NCI-H1417 (cell line): ENCODE measurements at regions not wholly inside any gene's neighbourhood (a gene's known extent, or its start where the extent isn't known, plus 50 kb on each side); places are given as distances from the start of the nearest gene placed in this dataset.

ENCODE experiments used
- DNase-seq, 3 experiments: peaks; one replicate each; lab custom pipeline; 2025; lab: John Stamatoyannopoulos, UW

DNA sequence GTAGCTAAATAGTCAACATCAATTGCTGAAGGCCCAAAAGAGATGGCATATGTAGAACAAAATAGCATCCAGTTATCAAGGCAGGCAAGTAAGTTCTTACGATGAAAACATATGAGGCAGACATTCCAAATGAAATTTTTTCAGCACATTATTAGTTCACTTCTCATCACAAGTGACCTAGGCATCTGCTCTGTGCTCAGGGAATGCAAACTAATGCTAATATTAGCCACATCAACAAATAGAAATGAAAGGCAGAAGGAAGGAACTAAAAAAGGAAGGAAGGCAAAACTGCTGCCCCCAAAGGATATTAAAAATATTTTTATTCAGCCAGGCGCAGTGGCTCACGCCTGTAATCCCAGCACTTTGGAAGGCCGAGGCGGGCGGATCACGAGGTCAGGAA lies 51.2 kb upstream of the ROCK1 start:
- no peak for DNase-seq

DNA sequence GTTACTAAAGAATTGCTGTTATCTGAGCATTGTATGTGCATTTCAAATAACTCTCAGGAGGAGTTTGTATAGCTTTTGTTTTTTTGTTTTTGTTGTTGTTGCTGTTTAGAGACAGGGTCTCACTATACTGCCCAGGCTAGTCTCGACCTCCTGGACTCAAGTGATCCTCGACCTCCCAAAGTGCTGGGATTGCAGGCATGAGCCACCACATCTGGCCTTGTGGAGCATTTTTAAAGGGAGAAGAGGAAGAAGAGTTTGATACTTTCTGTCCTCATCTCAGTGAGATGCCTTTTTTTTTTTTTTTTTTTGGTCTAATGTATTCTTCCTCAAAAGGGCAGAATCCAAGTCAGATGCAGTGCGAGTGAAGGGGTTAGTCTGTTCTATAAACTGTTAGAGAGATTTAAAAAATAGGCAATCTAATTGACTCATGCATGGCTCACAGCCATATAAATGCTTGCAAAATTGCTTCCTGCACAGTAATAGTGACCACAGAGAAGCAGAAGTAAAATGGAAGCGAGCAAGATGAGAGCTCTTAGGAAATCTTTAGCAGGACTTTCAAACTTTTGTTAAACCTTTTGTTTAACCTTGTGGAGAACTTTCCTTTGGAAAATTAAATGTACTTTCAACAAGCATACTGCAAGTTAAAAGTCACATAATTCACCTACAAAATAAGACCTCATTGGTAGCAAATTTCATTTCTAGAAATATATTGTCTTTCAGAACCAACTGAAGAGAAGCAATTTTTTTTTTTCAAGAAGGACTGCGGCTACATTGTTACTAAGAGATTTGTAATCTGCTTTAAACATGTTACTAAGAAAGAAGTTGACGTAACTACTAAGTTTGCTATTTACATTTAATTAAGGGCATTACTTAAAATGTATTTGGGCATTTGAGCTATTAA lies 52.3 kb upstream of the ROCK1 start:
- DNase-seq = no peak

DNA sequence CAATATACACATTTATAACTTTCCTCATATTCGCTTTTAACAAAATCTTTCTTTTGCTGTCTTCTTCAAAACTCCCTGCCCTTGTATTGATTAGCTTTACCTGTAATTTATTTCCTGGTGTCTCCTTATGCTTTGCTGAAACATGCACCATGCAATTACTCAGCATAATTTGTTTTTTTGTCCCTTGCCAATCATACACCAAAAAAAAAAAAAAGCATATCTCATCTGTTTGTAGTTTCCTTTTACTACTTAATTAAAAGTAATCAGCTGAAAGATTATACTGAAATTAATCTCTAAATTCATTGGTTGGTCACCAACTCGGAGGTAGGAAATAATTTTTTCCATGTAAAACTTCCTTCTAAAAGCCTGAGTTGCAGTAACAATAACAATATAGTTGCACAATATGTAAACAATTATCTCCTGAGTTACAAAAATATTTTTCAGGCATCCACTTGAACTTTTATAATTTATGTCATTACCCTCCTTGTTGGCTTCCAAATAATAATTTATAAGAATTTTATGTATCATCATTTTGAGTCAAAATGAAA lies 53.0 kb upstream of the ROCK1 start:
- DNase-seq = peak in 1 of 3 experiments; percentile 20

DNA sequence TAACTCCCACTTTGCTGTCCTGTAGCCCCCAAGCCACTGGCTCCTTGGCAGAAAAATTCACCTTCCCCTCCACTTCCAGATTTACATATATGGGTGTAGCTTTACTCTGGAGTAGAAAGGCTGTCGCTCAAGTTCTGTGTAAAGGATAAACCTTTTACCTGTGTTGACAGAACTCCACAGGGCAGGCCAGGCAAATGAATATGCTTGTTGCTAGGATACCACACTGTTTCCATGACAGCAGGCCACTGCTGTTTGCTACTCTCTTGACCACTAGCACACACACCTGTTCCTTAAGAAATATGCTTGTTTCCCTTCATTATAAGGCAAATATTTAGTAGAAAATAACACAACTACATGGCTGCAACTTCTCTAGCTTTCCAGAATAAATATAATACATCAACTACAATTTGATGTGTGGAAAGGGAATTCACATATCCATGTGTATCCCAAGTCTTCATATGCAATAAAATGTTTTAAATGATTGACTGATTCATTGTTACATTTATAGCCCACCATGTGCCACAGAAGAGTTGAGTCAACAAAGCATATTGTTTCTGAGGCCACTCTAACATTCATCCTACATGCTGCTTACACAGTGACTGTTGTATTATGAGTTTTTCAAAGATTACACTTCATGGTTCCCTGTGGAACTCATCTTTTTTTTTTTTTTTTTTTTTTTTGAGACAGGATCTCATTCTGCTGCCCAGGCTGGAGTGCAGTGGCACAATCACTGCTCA lies 56.2 kb upstream of the ROCK1 start:
- peak; percentile 94 to 100 (median 94) for DNase-seq

DNA sequence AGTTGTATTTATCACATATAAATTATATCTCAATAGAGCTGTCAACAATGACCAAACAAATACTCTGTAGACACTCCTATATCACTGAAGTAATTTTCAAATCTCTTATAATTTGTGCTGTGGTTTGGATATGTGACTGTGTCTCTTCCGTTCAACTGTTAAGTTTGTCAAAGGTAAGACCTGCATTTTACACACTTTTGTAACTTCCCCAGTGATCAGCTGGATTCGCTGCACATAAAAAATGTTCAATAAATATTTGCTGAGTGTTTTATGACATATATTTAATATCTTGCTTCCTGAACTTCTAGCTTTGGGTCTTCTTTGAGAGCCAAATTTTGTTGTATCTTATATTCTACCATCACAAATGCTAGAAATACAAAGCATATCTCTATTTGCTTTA lies 57.3 kb upstream of the ROCK1 start:
- peak in 1 of 3 experiments; percentile 36 for DNase-seq

DNA sequence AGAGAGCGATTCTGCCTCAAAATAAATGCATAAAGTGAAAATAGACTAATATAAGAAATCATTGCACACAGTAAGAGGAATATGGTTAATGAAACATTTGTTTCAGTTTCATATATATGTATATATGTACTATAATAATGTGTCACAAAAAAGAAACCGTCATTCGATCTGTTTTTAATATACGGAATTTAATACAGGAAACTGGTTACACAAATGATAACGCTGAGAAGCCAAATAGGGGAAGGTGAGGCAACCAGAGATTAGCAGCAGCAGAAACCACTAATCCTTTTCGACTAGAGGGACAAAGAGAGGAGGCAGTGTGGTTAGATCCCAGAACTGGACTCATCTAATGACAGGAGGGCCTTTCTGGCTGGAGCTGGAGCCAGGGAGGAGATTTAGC lies 64.2 kb upstream of the GREB1L start:
- no peak for DNase-seq

DNA sequence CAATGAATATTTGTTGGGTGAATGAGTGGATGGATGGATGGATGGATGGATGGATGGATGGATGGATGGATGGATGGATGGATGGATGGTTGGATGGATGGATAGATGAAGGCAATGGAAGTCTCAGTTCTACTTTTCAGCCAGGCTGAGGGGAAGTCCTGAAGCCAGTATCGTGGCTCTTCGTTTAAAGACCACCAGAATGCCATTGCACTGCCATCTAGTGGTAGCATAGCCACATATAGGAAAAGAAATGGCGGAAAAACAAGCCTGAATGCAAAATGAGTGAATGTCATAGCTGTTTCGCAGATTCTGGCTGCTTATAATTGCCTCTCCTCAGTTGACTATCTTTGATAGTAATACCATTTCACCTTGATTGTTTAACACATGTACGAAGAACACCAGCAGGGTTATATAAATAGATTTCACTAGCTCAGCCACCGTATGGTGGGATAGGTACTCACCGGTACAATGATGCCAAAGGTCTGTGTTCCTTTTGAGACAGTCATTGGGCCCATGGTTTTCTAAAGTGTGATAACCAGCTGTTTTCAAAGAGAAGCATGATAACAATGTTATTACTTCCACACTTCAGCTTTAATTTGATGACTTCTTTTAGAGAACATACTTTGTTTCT lies 62.3 kb upstream of the GREB1L start:
- peak; percentile 73 to 93 (median 77) for DNase-seq

DNA sequence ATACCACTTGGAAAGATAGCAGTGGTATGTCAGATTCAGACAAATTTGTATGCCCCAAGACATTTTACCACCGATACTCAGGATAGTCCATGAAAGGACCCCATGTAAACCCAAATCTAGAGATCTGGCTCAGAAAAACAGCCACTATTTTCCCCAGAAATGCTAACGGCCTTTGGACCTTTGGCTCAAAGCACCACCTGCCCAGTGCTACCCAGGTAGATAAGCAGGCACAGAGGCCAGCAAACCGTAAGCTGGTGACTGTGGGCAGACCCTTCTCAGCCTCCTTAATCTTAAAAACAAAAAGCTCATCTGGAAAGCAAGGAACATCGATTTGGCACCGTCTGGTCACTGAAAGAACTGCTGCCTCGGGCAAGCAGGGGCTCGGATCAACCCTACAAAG lies 61.4 kb upstream of the GREB1L start:
- no peak for DNase-seq

DNA sequence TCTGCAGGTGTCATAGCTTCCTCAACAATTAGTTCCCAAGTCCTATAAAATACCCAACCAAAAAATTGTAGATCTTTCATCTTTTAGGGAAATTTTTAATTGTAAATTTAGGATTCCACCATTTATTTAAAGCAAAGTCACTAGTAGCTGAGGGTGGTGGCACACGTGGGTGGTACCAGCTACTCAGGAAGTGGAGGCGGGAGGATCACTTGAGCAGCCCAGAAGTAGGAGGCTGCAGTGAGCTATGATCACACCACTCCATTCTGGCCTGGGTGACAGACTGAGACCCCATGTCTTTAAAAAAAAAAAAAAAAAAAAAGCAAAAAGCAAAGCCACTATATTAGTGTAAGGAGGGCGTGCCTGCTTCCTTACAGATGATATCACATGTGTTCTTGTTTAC lies 60.3 kb upstream of the GREB1L start:
- no peak for DNase-seq

DNA sequence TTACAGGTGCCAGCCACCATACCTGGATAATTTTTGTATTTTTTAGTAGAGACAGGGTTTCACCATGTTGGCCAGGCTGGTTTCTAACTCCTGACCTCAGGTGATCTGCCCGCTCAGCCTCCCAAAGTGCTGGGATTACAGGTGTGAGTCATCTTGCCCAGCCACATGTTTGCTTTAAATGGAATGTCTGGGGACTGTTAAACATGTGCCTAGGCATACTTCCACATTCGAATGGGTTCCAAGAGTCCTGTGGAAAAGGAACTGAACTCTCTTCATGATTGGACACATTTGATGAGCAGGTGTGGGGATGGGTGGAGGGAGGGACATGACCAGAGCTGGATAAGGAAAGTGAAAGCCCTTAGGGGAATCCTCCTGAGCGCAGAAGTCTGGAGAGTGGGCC lies 58.4 kb upstream of the GREB1L start:
- no peak for DNase-seq

DNA sequence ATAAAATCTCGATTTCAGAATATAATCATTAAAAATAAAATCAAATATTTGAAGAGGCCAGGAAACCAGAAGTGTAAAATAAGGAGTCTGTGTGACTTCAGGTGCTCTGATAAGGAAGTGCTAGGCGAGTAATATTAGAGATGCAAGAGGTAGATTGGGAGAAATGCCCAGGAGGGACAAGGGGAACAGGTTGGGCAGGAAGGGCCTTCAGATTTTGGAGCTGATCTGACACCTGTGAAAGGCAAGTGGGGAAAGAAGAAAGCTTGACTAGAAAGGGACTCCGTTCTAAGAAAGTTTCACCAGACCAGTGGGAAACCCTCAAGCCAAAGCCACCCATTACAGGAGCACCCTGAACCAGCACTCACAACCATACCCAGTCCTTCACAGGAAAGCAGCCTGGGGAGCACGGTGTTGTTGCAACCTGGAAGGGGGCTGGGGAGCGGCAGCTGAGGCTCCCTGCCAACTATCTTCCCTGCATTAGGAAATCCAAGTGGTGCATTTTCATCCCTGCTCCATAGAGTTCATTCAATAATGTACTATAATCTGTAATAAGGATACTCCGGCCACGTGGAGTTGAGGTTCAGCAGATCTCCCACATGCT lies 57.5 kb upstream of the GREB1L start:
- DNase-seq = no peak

DNA sequence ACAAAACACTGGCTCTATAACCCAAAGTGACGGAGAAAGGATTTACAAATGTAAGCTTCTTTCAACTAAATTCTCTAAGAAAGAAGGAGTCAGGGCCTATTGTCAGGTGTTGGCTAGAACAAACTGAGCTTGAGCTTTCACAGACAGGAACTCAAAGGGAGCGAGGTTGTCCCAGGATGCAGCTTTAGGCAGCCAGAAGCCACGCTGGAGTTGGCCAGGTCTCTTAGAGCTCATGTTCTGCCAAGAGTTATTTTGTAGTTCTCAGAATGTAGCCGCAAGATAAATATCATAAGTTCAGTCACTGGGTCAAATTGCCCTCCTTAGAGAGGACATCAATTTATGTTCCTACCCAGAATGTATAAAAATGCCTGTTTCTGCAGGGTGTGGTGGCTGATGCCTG lies 54.1 kb upstream of the GREB1L start:
- no peak for DNase-seq

DNA sequence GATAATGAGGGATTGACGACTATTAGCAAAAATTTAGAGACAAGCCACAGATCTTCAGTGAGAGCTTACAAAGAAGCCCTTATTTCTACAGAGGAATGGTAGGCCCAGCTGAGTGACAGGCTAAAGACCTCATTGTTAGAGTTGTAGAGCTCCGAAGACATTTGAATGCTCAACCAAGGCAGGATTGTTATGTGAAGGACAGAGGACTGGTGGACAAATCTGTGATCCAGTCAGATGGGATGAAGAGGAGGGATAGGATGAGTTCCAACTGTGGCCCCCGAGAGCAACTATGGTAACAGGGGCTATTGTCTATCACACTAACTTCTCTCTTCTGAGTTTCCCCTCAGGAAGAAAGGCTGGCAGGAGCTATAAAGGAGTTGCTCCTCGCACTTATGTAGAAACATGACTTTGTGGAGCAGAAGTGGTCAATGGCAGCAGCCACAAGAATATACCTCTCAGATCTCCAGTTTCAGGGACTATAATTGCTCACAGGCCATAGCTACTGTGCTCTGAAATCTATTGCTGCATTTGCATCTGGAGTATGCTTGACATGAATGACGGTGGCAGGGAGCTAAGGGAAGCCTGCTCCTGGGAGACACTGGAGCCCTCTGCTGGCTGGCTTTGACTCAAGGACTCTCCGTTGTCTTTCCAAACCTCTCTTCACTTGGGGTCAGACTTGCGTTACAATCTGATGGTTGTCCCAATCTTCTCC lies 50.3 kb upstream of the GREB1L start:
- peak; percentile 48 to 84 (median 57) for DNase-seq
